Neural cell (in vitro differentiated cells): ENCODE measurements at regions not wholly inside any gene's neighbourhood (a gene's known extent, or its start where the extent isn't known, plus 50 kb on each side); places are given as distances from the start of the nearest gene placed in this dataset.

Experiments used
- H2AFZ ChIP-seq: fragments of 200-600, 300-800 bp; sonication (generic), shearing (Covaris generic); 2 replicates; pipeline ENCODE4 v1.6.0; 2014; ENCODE audit warnings: low read depth, mild to moderate bottlenecking, antibody characterized with exemption, low read length, moderate library complexity
- H3F3A ChIP-seq: fragments of 200-600 bp; shearing (Covaris generic); 2 replicates; pipeline ENCODE4 v1.6.1; 2016; ENCODE audit warnings: mild to moderate bottlenecking, moderate library complexity, mixed read lengths, antibody characterized with exemption, low read length; ENCODE audit not compliant: insufficient read depth, poor library complexity, severe bottlenecking
- H3K27ac ChIP-seq: fragments of 200-600, 300-800 bp; sonication (generic), shearing (Covaris generic); 2 replicates; pipeline ENCODE4 v1.5.1; 2014; ENCODE audit warnings: mild to moderate bottlenecking, low read length, moderate library complexity
- H3K27me3 ChIP-seq: fragments of 300-800, 200-600 bp; sonication (generic), shearing (Covaris generic); 2 replicates; pipeline ENCODE4 v1.6.0; 2014; ENCODE audit warnings: mild to moderate bottlenecking, low read depth, low read length, moderate library complexity; ENCODE audit not compliant: insufficient read depth
- H3K36me3 ChIP-seq: fragments of 300-800, 200-600 bp; sonication (generic), shearing (Covaris generic); 2 replicates; pipeline ENCODE4 v1.5.1; 2014; ENCODE audit warnings: mild to moderate bottlenecking, antibody characterized with exemption, low read length, moderate library complexity; ENCODE audit not compliant: insufficient read depth
- H3K4me2 ChIP-seq: fragments of 300-800, 200-600 bp; sonication (generic), shearing (Covaris generic); 2 replicates; pipeline ENCODE4 v1.6.0; 2014; ENCODE audit warnings: mild to moderate bottlenecking, low read length
- H3K4me3 ChIP-seq: fragments of 300-800, 200-600 bp; sonication (generic), shearing (Covaris generic); 2 replicates; pipeline ENCODE4 v1.5.1; 2014; ENCODE audit warnings: mild to moderate bottlenecking, low read length, moderate library complexity
- H3K79me2 ChIP-seq: fragments of 200-600 bp; shearing (Covaris generic); replicated peaks from 2 replicates; pipeline ENCODE4 v1.6.0; 2014; ENCODE audit warnings: mild to moderate bottlenecking, low read length, moderate library complexity; ENCODE audit not compliant: insufficient read depth
- H3K9ac ChIP-seq: fragments of 300-800, 200-600 bp; sonication (generic), shearing (Covaris generic); 2 replicates; pipeline ENCODE4 v1.6.1; 2016; ENCODE audit warnings: mild to moderate bottlenecking, low read length, mixed read lengths
- H3K9me2 ChIP-seq: fragments of 200-600 bp; shearing (Covaris generic); 2 replicates; pipeline ENCODE4 v1.6.1; 2016; ENCODE audit warnings: mild to moderate bottlenecking, low read length, mixed read lengths; ENCODE audit not compliant: insufficient read depth
- H3K9me3 ChIP-seq: fragments of 200-600, 300-800 bp; sonication (generic), shearing (Covaris generic); 2 replicates; pipeline ENCODE4 v1.6.1; 2016; ENCODE audit warnings: mild to moderate bottlenecking, mixed run types, low read length, moderate library complexity, mixed read lengths
- H4K20me1 ChIP-seq: fragments of 200-600 bp; shearing (Covaris generic); 2 replicates; pipeline ENCODE4 v1.6.1; 2016; ENCODE audit warnings: mild to moderate bottlenecking, mixed run types; ENCODE audit not compliant: insufficient read depth
- EP300 ChIP-seq: fragments of 450-650 bp; conservative IDR thresholded peaks from 2 replicates; pipeline ENCODE4 v1.6.1; 2014; ENCODE audit warnings: antibody characterized with exemption, mild to moderate bottlenecking, moderate library complexity; ENCODE audit not compliant: poor library complexity, severe bottlenecking
- EZH2 ChIP-seq: fragments of 200-600, 300-800 bp; shearing (Covaris generic), sonication (generic); IDR thresholded peaks from 2 replicates; pipeline ENCODE4 v1.6.1; 2014; ENCODE audit warnings: antibody characterized with exemption, low read length, borderline replicate concordance, mild to moderate bottlenecking; ENCODE audit not compliant: insufficient read depth, poor library complexity, severe bottlenecking
- MXI1 ChIP-seq: fragments of 450-650 bp; conservative IDR thresholded peaks from 2 replicates; pipeline ENCODE4 v1.6.1; 2014; ENCODE audit warnings: antibody characterized with exemption, mild to moderate bottlenecking; ENCODE audit not compliant: poor library complexity, severe bottlenecking
- POLR2AphosphoS5 ChIP-seq: IDR thresholded peaks from 2 replicates; pipeline ENCODE4 v1.6.1; 2012
- RAD21 ChIP-seq: fragments of 450-650 bp; conservative IDR thresholded peaks from 2 replicates; pipeline ENCODE4 v1.6.1; 2014; ENCODE audit warnings: antibody characterized with exemption, mild to moderate bottlenecking, moderate library complexity
- SMC3 ChIP-seq: fragments of 450-650 bp; conservative IDR thresholded peaks from 2 replicates; pipeline ENCODE4 v1.6.1; 2014; ENCODE audit warnings: antibody characterized with exemption, mild to moderate bottlenecking, moderate library complexity; ENCODE audit not compliant: poor library complexity
- TAF1 ChIP-seq: IDR thresholded peaks from 2 replicates; pipeline ENCODE4 v1.6.1; 2012; ENCODE audit warnings: low read depth
- TF ChIP-seq, protein P1 (sequence below): fragments of 450-650 bp; IDR thresholded peaks from 2 replicates; pipeline ENCODE4 v1.5.1; 2014; ENCODE audit warnings: antibody characterized with exemption, mild to moderate bottlenecking, moderate library complexity; ENCODE audit not compliant: poor library complexity, severe bottlenecking
- TF ChIP-seq, protein P2 (sequence below): IDR thresholded peaks from 2 replicates; pipeline ENCODE4 v1.6.1; 2012; ENCODE audit warnings: borderline replicate concordance

DNA sequence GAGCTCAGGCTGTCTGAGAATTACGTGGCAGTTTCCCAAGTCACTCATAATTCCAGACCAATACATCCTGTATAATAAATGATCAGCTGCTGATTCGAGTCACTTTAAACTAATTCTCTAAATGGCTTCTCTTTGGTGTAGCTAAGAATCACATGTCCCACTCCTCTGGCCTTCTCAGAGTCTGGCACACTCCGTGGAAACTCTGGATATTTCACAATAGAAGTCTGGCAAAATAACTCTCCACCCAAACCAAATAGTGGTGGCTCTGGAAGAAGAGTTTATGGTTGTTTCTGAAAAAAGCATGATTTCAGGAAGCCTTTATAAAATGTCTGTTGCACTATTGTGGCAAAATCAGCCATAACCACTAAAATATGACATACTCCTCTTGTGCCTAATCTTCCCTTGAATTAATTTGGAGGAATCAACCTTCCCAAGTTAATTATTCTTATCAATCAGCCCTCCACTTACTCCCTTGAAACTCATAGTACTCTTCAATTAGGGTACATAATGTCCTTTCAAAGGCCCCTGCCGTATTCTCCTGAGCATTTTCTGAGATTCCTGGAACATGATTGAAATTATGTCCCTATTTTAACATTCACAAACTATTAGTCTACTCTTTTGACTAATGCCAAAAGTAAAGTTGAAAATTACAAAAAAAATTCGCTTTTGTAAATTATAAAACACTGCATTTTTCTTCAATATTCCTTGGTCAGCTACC is 991.6 kb downstream of the FAT4 start:
- Histone ChIP-seq H3F3A (no peaks in the 10 kb centered on the region), H2AFZ (no peak overlapping the region), H3K9me2 (no peaks in the 10 kb centered on the region), H3K9ac (no peak overlapping the region), H3K27ac (no peak overlapping the region), H3K79me2 (no peaks in the 10 kb centered on the region), H3K4me2 (no peak overlapping the region), H3K36me3 (no peaks in the 10 kb centered on the region), H3K4me3 (no peak overlapping the region), H3K27me3 (no peaks in the 10 kb centered on the region), H4K20me1 (no peaks in the 10 kb centered on the region), H3K9me3 (no peaks in the 10 kb centered on the region)
- TF ChIP-seq, protein P1, sequence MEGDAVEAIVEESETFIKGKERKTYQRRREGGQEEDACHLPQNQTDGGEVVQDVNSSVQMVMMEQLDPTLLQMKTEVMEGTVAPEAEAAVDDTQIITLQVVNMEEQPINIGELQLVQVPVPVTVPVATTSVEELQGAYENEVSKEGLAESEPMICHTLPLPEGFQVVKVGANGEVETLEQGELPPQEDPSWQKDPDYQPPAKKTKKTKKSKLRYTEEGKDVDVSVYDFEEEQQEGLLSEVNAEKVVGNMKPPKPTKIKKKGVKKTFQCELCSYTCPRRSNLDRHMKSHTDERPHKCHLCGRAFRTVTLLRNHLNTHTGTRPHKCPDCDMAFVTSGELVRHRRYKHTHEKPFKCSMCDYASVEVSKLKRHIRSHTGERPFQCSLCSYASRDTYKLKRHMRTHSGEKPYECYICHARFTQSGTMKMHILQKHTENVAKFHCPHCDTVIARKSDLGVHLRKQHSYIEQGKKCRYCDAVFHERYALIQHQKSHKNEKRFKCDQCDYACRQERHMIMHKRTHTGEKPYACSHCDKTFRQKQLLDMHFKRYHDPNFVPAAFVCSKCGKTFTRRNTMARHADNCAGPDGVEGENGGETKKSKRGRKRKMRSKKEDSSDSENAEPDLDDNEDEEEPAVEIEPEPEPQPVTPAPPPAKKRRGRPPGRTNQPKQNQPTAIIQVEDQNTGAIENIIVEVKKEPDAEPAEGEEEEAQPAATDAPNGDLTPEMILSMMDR: no peak
- TF ChIP-seq EZH2 (no peak), TAF1 (no peak), POLR2AphosphoS5 (no peak), EP300 (no peak), RAD21 (no peak)
- TF ChIP-seq, protein P2, sequence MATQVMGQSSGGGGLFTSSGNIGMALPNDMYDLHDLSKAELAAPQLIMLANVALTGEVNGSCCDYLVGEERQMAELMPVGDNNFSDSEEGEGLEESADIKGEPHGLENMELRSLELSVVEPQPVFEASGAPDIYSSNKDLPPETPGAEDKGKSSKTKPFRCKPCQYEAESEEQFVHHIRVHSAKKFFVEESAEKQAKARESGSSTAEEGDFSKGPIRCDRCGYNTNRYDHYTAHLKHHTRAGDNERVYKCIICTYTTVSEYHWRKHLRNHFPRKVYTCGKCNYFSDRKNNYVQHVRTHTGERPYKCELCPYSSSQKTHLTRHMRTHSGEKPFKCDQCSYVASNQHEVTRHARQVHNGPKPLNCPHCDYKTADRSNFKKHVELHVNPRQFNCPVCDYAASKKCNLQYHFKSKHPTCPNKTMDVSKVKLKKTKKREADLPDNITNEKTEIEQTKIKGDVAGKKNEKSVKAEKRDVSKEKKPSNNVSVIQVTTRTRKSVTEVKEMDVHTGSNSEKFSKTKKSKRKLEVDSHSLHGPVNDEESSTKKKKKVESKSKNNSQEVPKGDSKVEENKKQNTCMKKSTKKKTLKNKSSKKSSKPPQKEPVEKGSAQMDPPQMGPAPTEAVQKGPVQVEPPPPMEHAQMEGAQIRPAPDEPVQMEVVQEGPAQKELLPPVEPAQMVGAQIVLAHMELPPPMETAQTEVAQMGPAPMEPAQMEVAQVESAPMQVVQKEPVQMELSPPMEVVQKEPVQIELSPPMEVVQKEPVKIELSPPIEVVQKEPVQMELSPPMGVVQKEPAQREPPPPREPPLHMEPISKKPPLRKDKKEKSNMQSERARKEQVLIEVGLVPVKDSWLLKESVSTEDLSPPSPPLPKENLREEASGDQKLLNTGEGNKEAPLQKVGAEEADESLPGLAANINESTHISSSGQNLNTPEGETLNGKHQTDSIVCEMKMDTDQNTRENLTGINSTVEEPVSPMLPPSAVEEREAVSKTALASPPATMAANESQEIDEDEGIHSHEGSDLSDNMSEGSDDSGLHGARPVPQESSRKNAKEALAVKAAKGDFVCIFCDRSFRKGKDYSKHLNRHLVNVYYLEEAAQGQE: no peak

DNA sequence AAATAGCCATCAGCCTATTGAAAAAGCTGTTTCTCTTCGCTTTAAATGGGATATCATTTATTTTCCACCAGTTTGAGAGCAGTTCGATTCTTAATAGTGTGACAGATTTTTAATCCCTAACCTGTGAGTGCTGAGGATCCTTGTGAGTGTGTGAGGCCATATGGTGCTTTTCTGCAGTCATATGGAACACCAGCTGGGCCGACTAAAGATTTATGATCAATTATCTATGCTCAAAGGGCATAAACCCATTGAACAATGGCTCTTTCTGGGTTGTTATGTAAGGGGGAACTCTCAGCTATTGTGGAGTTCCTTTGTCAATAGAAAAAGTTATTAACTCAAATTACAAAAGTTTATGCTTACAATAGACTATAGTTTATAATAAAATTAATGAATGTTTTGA is 1003.6 kb downstream of the FAT4 start:
- Histone ChIP-seq H3K9me2 (no peaks in the 10 kb centered on the region), H3K4me2 (no peak overlapping the region), H3K9me3 (no peaks in the 10 kb centered on the region), H3K79me2 (no peaks in the 10 kb centered on the region), H3F3A (no peaks in the 10 kb centered on the region), H3K27me3 (no peaks in the 10 kb centered on the region), H2AFZ (no peak overlapping the region), H3K4me3 (no peak overlapping the region), H3K9ac (no peak overlapping the region), H3K27ac (no peak overlapping the region), H3K36me3 (no peaks in the 10 kb centered on the region), H4K20me1 (no peaks in the 10 kb centered on the region)
- TF ChIP-seq SMC3 (no peak), RAD21 (no peak), MXI1 (no peak)
- TF ChIP-seq, protein P1: no peak
